ENCODE measurements at regions not wholly inside any gene's neighbourhood (a gene's known extent, or its start where the extent isn't known, plus 50 kb on each side); places are given as distances from the start of the nearest gene placed in this dataset.

DNA sequence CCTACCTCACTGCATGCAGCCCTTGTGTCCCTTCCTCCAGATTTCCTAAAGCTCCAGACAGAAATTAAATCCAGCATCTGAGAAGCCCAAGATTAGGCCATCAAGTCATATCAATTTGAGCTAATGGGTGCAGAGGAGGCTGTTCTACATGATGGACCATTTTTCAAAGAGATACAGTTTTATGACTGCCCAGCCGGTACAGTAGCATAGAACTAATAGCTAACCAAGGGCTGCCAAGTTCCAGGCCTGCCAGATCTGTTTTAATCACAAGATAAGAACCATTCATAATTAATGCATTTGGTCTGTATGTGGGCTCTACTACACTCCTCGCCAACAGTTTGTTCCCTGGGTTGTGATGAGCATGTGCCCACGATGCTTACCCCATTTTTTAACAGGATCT is 64.9 kb downstream of the PABIR2 start:
- no peak overlapping the region for H3K4me3 ChIP-seq (replicated peaks in 1 of 2; ENCODE audit: low read depth in 1 of 2, low read length in 2 of 2)
- peaks cover 0 to 5% of the 10 kb centered on the region in 2 experiments; a peak in 1 of 4 replicates for H3K4me1 ChIP-seq (ENCODE audit: control insufficient read depth in 1 of 2, insufficient read depth in 2 of 2, low read length in 2 of 2)
- POLR2A ChIA-PET, result no interaction called here
- BruUV-seq (replicated peaks), result no TSS peak
- H2AFZ ChIP-seq (ENCODE audit: low read depth, low read length, poor library complexity, severe bottlenecking), result no peak overlapping the region
- H3K36me3 ChIP-seq (ENCODE audit: control insufficient read depth in 1 of 2, insufficient read depth in 2 of 2, low read length in 2 of 2), result no peaks in the 10 kb centered on the region
- ATAC-seq, result no peak
- no peaks in the 10 kb centered on the region for H3K79me2 ChIP-seq (ENCODE audit: insufficient read depth, low read length)
- H3K27me3 ChIP-seq (ENCODE audit: insufficient read depth, low read length), result no peaks in the 10 kb centered on the region
- RAD21 ChIA-PET (ENCODE audit: low non-redundant PET in 1 of 2, low total read pairs in 2 of 2, uncharacterized antibody in 2 of 2, unreplicated experiment in 2 of 2), result no interaction called here
- CTCF ChIA-PET, result no interaction called here
- no peaks in the 10 kb centered on the region for H3K9me2 ChIP-seq (ENCODE audit: insufficient read depth)
- H3K9ac ChIP-seq (ENCODE audit: low read length), result no peak overlapping the region
- intact Hi-C loops (cut with micrococcal nuclease), result no loop called here
- DNase-seq (ENCODE audit: low read depth, low spot score), result no peak
- H3K27ac ChIP-seq (ENCODE audit: low read depth, low read length), result no peak overlapping the region
- no peaks in the 10 kb centered on the region for H4K20me1 ChIP-seq (ENCODE audit: insufficient read depth)
- H3K9me3 ChIP-seq (ENCODE audit: control insufficient read depth in 1 of 2, insufficient read depth in 1 of 2, low read depth in 1 of 2, low read length in 2 of 2), result no peaks in the 10 kb centered on the region
- no peak overlapping the region for H3K4me2 ChIP-seq (ENCODE audit: low read length)
- no peak for TF ChIP-seq ZNF274 (IDR thresholded peaks at IDR 0.05; ENCODE audit: low read depth, low read length)
- TF ChIP-seq SRF (IDR thresholded peaks at IDR 0.05; ENCODE audit: low read depth), result no peak
- no peak for TF ChIP-seq RAD21 (IDR thresholded peaks at IDR 0.05; ENCODE audit: low read depth)
- TF ChIP-seq EGR1 (IDR thresholded peaks at IDR 0.05; ENCODE audit: low read depth), result no peak
- no peak for TF ChIP-seq SIN3A (IDR thresholded peaks at IDR 0.05; ENCODE audit: low read depth)
- no peak for TF ChIP-seq FOSL1 (IDR thresholded peaks at IDR 0.05; ENCODE audit: low read depth)
- TF ChIP-seq TCF7L2 (IDR thresholded peaks at IDR 0.05; ENCODE audit: borderline replicate concordance, extremely low read depth, insufficient read depth, insufficient read length), result no peak
- TF ChIP-seq, protein P1, sequence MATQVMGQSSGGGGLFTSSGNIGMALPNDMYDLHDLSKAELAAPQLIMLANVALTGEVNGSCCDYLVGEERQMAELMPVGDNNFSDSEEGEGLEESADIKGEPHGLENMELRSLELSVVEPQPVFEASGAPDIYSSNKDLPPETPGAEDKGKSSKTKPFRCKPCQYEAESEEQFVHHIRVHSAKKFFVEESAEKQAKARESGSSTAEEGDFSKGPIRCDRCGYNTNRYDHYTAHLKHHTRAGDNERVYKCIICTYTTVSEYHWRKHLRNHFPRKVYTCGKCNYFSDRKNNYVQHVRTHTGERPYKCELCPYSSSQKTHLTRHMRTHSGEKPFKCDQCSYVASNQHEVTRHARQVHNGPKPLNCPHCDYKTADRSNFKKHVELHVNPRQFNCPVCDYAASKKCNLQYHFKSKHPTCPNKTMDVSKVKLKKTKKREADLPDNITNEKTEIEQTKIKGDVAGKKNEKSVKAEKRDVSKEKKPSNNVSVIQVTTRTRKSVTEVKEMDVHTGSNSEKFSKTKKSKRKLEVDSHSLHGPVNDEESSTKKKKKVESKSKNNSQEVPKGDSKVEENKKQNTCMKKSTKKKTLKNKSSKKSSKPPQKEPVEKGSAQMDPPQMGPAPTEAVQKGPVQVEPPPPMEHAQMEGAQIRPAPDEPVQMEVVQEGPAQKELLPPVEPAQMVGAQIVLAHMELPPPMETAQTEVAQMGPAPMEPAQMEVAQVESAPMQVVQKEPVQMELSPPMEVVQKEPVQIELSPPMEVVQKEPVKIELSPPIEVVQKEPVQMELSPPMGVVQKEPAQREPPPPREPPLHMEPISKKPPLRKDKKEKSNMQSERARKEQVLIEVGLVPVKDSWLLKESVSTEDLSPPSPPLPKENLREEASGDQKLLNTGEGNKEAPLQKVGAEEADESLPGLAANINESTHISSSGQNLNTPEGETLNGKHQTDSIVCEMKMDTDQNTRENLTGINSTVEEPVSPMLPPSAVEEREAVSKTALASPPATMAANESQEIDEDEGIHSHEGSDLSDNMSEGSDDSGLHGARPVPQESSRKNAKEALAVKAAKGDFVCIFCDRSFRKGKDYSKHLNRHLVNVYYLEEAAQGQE (IDR thresholded peaks at IDR 0.05; ENCODE audit: low read depth), result no peak
- TF ChIP-seq, protein P2, sequence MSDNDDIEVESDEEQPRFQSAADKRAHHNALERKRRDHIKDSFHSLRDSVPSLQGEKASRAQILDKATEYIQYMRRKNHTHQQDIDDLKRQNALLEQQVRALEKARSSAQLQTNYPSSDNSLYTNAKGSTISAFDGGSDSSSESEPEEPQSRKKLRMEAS (IDR thresholded peaks at IDR 0.05), result no peak
- no peak for TF ChIP-seq POLR2AphosphoS5 (IDR thresholded peaks at IDR 0.05; ENCODE audit: low read depth, low read length)
- no peak for TF ChIP-seq JUND (IDR thresholded peaks at IDR 0.05)
- no peak for TF ChIP-seq SP1 (IDR thresholded peaks at IDR 0.05; ENCODE audit: low read depth)
- TF ChIP-seq EZH2phosphoT487 (IDR thresholded peaks at IDR 0.05; ENCODE audit: borderline replicate concordance), result no peak
- TF ChIP-seq CEBPB (IDR thresholded peaks at IDR 0.05; ENCODE audit: low read depth), result no peak
- no peak for TF ChIP-seq ZFX (IDR thresholded peaks at IDR 0.05)
- TF ChIP-seq EZH2 (IDR thresholded peaks at IDR 0.05), result no peak
- no peak for TF ChIP-seq POLR2A (IDR thresholded peaks at IDR 0.05; ENCODE audit: borderline replicate concordance, extremely low read depth, insufficient read depth, insufficient read length)
- no peak for TF ChIP-seq CTCF (IDR thresholded peaks at IDR 0.05 in 2 of 3, conservative IDR thresholded peaks at IDR 0.05 in 1 of 3; ENCODE audit: borderline replicate concordance in 1 of 3, insufficient read depth in 1 of 3, low read depth in 2 of 3, low read length in 2 of 3)
